Epithelial cell of esophagus (primary cell): ENCODE measurements at regions not wholly inside any gene's neighbourhood (a gene's known extent, or its start where the extent isn't known, plus 50 kb on each side); places are given as distances from the start of the nearest gene placed in this dataset.

Source experiments
- DNase-seq: peaks from one replicate; pipeline ENCODE4 v3.0.0; 2010; ENCODE audit warnings: low read depth
- H3K4me3 ChIP-seq: 2 replicates; pipeline ENCODE4 v1.5.1; 2011; ENCODE audit warnings: mild to moderate bottlenecking, low read length, control low read depth
- CTCF ChIP-seq: IDR thresholded peaks from 2 replicates; pipeline ENCODE4 v1.5.1; 2011; ENCODE audit warnings: low read depth, mild to moderate bottlenecking, low read length, control low read depth, inconsistent platforms; ENCODE audit not compliant: insufficient read depth; ENCODE audit errors: missing control alignments

GRCh38 chr2:3001615-3002560 lies 375.7 kb downstream of the EIPR1 start:
- DNase-seq, result no peak
- no peak for TF ChIP-seq CTCF
- no peak overlapping the region for H3K4me3 ChIP-seq

GRCh38 chr2:3000968-3001367 lies 376.6 kb downstream of the EIPR1 start:
- DNase-seq, result no peak
- no peak for TF ChIP-seq CTCF
- H3K4me3 ChIP-seq, result no peak overlapping the region

DNA sequence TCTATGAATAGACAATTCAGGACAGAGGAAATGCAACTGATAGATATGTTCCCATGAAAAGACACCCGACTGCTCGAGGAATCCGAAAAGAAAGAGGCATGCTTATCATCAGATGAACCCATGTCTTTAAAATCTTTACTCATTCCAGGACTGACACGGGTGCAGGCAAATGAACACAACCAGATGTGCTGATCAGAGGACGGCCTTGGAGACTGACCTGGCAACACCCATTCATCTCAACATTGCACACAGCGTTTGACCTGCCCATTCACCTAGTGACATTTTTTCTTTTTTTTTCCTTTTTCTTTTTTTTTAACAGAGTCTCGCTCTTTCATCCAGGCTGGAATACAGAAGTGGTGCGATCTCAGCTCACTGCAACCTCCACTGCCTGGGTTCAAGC lies 377.5 kb downstream of the EIPR1 start:
- no peak overlapping the region for H3K4me3 ChIP-seq
- no peak for DNase-seq
- TF ChIP-seq CTCF, result no peak

- TF ChIP-seq CTCF, result no peak
These were observed 378.6 kb downstream of the EIPR1 start for GRCh38 chr2:2998971-2999370.

DNA sequence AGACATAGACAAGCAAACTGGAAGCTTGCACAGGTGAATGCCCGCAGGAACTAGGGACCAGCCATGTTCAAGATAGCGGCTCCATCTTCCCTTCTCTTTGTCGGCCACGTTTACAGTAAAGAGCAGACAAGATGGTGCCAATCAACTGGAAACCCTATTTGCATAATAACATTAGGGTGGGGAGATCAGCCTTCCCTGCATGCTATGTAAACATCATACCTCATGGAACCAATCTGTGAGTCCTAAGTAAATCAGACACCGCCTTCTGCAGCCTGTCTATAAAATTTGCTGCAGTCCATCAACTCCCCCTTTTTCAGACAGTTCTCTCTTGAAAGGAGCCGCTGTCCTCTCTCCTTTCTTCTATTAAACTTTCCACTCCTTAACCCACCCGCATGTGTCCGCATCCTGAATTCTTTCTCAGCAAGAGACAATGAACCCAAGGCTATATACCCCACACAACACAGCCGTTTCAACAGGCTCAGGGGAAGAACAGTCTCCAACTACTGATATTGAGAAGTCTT lies 384.4 kb downstream of the EIPR1 start:
- TF ChIP-seq CTCF, result no peak
- H3K4me3 ChIP-seq, result no peak overlapping the region
- no peak for DNase-seq

More at GRCh38 chr2:2998971-2999370, 378.6 kb downstream of the EIPR1 start:
- DNase-seq, result no peak
- H3K4me3 ChIP-seq, result no peak overlapping the region

DNA sequence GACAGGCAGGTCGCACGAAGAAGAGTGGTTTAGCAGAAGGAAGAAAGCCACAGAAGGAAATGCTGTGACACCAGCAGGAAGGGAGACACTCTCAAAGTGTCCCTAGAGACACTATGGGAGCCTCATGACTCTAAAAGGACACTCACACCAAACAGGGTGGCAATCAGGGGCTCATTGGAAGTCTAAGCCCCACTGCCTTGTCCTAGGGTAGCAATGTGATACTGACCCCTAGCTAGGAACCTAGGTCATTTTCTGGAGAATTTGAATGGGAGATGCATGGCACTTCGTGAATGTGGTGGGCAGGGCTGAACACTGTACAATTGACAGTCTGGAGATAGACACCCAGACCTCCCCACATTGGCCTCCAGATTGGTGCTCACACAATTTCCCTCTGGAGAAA lies 385.0 kb downstream of the EIPR1 start:
- no peak for TF ChIP-seq CTCF
- no peak overlapping the region for H3K4me3 ChIP-seq
- no peak for DNase-seq
